C4-2B (cell line): ENCODE measurements at regions not wholly inside any gene's neighbourhood (a gene's known extent, or its start where the extent isn't known, plus 50 kb on each side); places are given as distances from the start of the nearest gene placed in this dataset.

Experiments used
- H3K27ac ChIP-seq: fragments of 450-650 bp; 2 replicates; pipeline ENCODE4 v1.5.1; 2017
- CTCF ChIP-seq: fragments of 450-650 bp; conservative IDR thresholded peaks from 2 replicates; pipeline ENCODE4 v1.5.1; 2017; ENCODE audit warnings: mild to moderate bottlenecking
- ZFX ChIP-seq: fragments of 450-650 bp; IDR thresholded peaks from 2 replicates; pipeline ENCODE4 v1.6.1; 2017

- H3K27ac ChIP-seq: no peak overlapping the region
- TF ChIP-seq CTCF (no peak), ZFX (no peak)
Observed at GRCh38 chr2:145026456-145027455, 506.8 kb upstream of the ZEB2 start.

GRCh38 chr2:145025382-145025781 is 505.5 kb upstream of the ZEB2 start:
- TF ChIP-seq CTCF (no peak), ZFX (no peak)

GRCh38 chr2:145023334-145023934 is 503.5 kb upstream of the ZEB2 start:
- TF ChIP-seq CTCF (no peak), ZFX (no peak)
- no peak overlapping the region for H3K27ac ChIP-seq

More at GRCh38 chr2:145025382-145025781, 505.5 kb upstream of the ZEB2 start:
- H3K27ac ChIP-seq: no peak overlapping the region

- no peak overlapping the region for H3K27ac ChIP-seq
- no peak for TF ChIP-seq CTCF
- no peak for TF ChIP-seq ZFX
Observed at GRCh38 chr2:145022666-145023333, 502.9 kb upstream of the ZEB2 start.

GRCh38 chr2:145021962-145022665 is 502.2 kb upstream of the ZEB2 start:
- H3K27ac ChIP-seq: no peak overlapping the region
- TF ChIP-seq CTCF: no peak
- TF ChIP-seq ZFX: no peak

GRCh38 chr2:145020694-145021093 is 500.8 kb upstream of the ZEB2 start:
- H3K27ac ChIP-seq: no peak overlapping the region
- no peak for TF ChIP-seq CTCF
- TF ChIP-seq ZFX: no peak
